Bronchial epithelial cell (primary cell): ENCODE measurements at regions not wholly inside any gene's neighbourhood (a gene's known extent, or its start where the extent isn't known, plus 50 kb on each side); places are given as distances from the start of the nearest gene placed in this dataset.

Experiments used
- DNase-seq: peaks from one replicate; pipeline ENCODE4 v3.0.0-alpha.2; 2010; ENCODE audit warnings: low read depth
- FAIRE-seq: peaks from 2 replicates; lab custom pipeline; 2011; peaks lifted over from hg19 to GRCh38; lab: Jason Lieb, UNC
- H3K27me3 ChIP-seq: 2 replicates; pipeline ENCODE4 v1.5.1; 2011; ENCODE audit warnings: low read length; ENCODE audit not compliant: control insufficient read depth, insufficient read depth
- H3K36me3 ChIP-seq: 2 replicates; pipeline ENCODE4 v1.5.1; 2011; ENCODE audit warnings: low read length; ENCODE audit not compliant: control insufficient read depth, insufficient read depth
- H3K4me3 ChIP-seq: 2 replicates; pipeline ENCODE4 v1.5.1; 2011; ENCODE audit warnings: mild to moderate bottlenecking, low read depth, low read length, control low read depth
- CTCF ChIP-seq: IDR thresholded peaks from 2 replicates; pipeline ENCODE4 v1.5.1; 2011; ENCODE audit warnings: mild to moderate bottlenecking, moderate library complexity, low read length, control low read depth, inconsistent platforms; ENCODE audit not compliant: insufficient read depth, severe bottlenecking

- DNase-seq: no peak
- no peaks in the 10 kb centered on the region for H3K36me3 ChIP-seq
- no peak for TF ChIP-seq CTCF
- H3K27me3 ChIP-seq: no peaks in the 10 kb centered on the region
- no peak for FAIRE-seq
- no peak overlapping the region for H3K4me3 ChIP-seq
Observed at GRCh38 chr5:35484241-35484640, 133.4 kb upstream of the SPEF2 start.

- Histone ChIP-seq H3K27me3 (no peaks in the 10 kb centered on the region), H3K4me3 (no peak overlapping the region), H3K36me3 (no peaks in the 10 kb centered on the region)
- DNase-seq (no peak), FAIRE-seq (no peak)
- no peak for TF ChIP-seq CTCF
Observed at GRCh38 chr5:35483780-35484179, 133.9 kb upstream of the SPEF2 start.

- FAIRE-seq: no peak
- Histone ChIP-seq H3K36me3 (no peaks in the 10 kb centered on the region), H3K27me3 (no peaks in the 10 kb centered on the region), H3K4me3 (no peak overlapping the region)
- DNase-seq: no peak
- no peak for TF ChIP-seq CTCF
Observed at GRCh38 chr5:35483191-35483590, 134.5 kb upstream of the SPEF2 start.

GRCh38 chr5:35482167-35482755, 135.4 kb upstream of the SPEF2 start:
- Histone ChIP-seq H3K27me3 (no peaks in the 10 kb centered on the region), H3K4me3 (no peak overlapping the region), H3K36me3 (no peaks in the 10 kb centered on the region)
- peak; percentile 89 for FAIRE-seq
- no peak for DNase-seq
- no peak for TF ChIP-seq CTCF

- Histone ChIP-seq H3K4me3 (peak overlapping the region; percentile 17), H3K36me3 (no peaks in the 10 kb centered on the region), H3K27me3 (no peaks in the 10 kb centered on the region)
- no peak for FAIRE-seq
- TF ChIP-seq CTCF: no peak
- peak; percentile 54 for DNase-seq
Observed at GRCh38 chr5:35478856-35479682, 138.6 kb upstream of the SPEF2 start.
